H9 (cell line): ENCODE measurements at regions not wholly inside any gene's neighbourhood (a gene's known extent, or its start where the extent isn't known, plus 50 kb on each side); places are given as distances from the start of the nearest gene placed in this dataset.

ENCODE experiments used
- DNase-seq: peaks from one replicate; pipeline ENCODE4 v3.0.0-alpha.2; 2017
- H2AFZ ChIP-seq: one replicate; pipeline ENCODE4 v1.6.1; 2013; ENCODE audit warnings: mild to moderate bottlenecking, low read length, control low read depth, moderate library complexity
- H2AK5ac ChIP-seq: 2 replicates; pipeline ENCODE4 v1.6.1; 2013; ENCODE audit warnings: low read length, control low read depth, mixed read lengths; ENCODE audit not compliant: insufficient read length
- H2BK120ac ChIP-seq: one replicate; pipeline ENCODE4 v1.6.1; 2013; ENCODE audit warnings: low read depth, mild to moderate bottlenecking, low read length, control low read depth, inconsistent platforms; ENCODE audit not compliant: poor library complexity, severe bottlenecking
- H2BK12ac ChIP-seq: 2 replicates; pipeline ENCODE4 v1.6.1; 2013; ENCODE audit warnings: low read length, control low read depth, mixed read lengths, low read depth; ENCODE audit not compliant: insufficient read length
- H2BK15ac ChIP-seq: 2 replicates; pipeline ENCODE4 v1.6.1; 2013; ENCODE audit warnings: low read depth, low read length, control low read depth
- H2BK20ac ChIP-seq: one replicate; pipeline ENCODE4 v1.6.1; 2013; ENCODE audit warnings: low read depth, mild to moderate bottlenecking, low read length, control low read depth, inconsistent platforms; ENCODE audit not compliant: poor library complexity, severe bottlenecking
- H2BK5ac ChIP-seq: 2 replicates; pipeline ENCODE4 v1.6.1; 2013; ENCODE audit warnings: low read length, control low read depth, mixed read lengths; ENCODE audit not compliant: insufficient read length
- H3K14ac ChIP-seq: 2 replicates; pipeline ENCODE4 v1.6.1; 2013; ENCODE audit warnings: low read length, control low read depth; ENCODE audit not compliant: insufficient read depth
- H3K18ac ChIP-seq: 2 replicates; pipeline ENCODE4 v1.6.1; 2013; ENCODE audit warnings: low read depth, mild to moderate bottlenecking, mixed read lengths, low read length, control low read depth; ENCODE audit not compliant: insufficient read length
- H3K23ac ChIP-seq: 2 replicates; pipeline ENCODE4 v1.6.1; 2013; ENCODE audit warnings: low read length, control low read depth, mixed read lengths, low read depth; ENCODE audit not compliant: insufficient read length
- H3K23me2 ChIP-seq: 2 replicates; pipeline ENCODE4 v1.6.1; 2013; ENCODE audit warnings: low read depth, mild to moderate bottlenecking, mixed read lengths, low read length, control low read depth; ENCODE audit not compliant: insufficient read length, poor library complexity, severe bottlenecking
- H3K27ac ChIP-seq: 2 replicates; pipeline ENCODE4 v1.5.1; 2013; ENCODE audit warnings: low read length, control low read depth, mixed read lengths, low read depth; ENCODE audit not compliant: insufficient read length
- H3K27me3 ChIP-seq: 2 replicates; pipeline ENCODE4 v1.6.1; 2013; ENCODE audit warnings: low read length, control low read depth, inconsistent platforms; ENCODE audit not compliant: insufficient read depth
- H3K4ac ChIP-seq: 2 replicates; pipeline ENCODE4 v1.6.1; 2013; ENCODE audit warnings: low read depth, mild to moderate bottlenecking, control low read depth, inconsistent platforms, low read length, moderate library complexity
- H3K4me1 ChIP-seq: 2 replicates; pipeline ENCODE4 v1.6.1; 2013; ENCODE audit warnings: low read length, control low read depth, inconsistent platforms; ENCODE audit not compliant: insufficient read depth
- H3K4me2 ChIP-seq: 2 replicates; pipeline ENCODE4 v1.6.1; 2013; ENCODE audit warnings: low read length, control low read depth, mixed read lengths; ENCODE audit not compliant: insufficient read length, insufficient read depth
- H3K56ac ChIP-seq: 2 replicates; pipeline ENCODE4 v1.6.1; 2013; ENCODE audit warnings: low read depth, mild to moderate bottlenecking, mixed read lengths, low read length, control low read depth; ENCODE audit not compliant: insufficient read length
- H3K79me1 ChIP-seq: 2 replicates; pipeline ENCODE4 v1.6.1; 2013; ENCODE audit warnings: low read depth, mild to moderate bottlenecking, moderate library complexity, low read length, control low read depth, inconsistent platforms; ENCODE audit not compliant: insufficient read depth, poor library complexity, severe bottlenecking
- H3K79me2 ChIP-seq: 2 replicates; pipeline ENCODE4 v1.6.1; 2013; ENCODE audit warnings: low read length, control low read depth, inconsistent platforms; ENCODE audit not compliant: insufficient read depth
- H3K9ac ChIP-seq: 2 replicates; pipeline ENCODE4 v1.6.1; 2013; ENCODE audit warnings: low read length, control low read depth, mixed read lengths; ENCODE audit not compliant: insufficient read length; ENCODE audit errors: extremely low read depth
- H3K9me3 ChIP-seq: one replicate; pipeline ENCODE4 v1.6.1; 2013; ENCODE audit warnings: low read depth, low read length, inconsistent platforms; ENCODE audit not compliant: control insufficient read depth
- H3T11ph ChIP-seq: one replicate; pipeline ENCODE4 v1.6.1; 2013; ENCODE audit warnings: mild to moderate bottlenecking, low read length, control low read depth, inconsistent platforms
- H4K20me1 ChIP-seq: one replicate; pipeline ENCODE4 v1.6.1; 2013; ENCODE audit not compliant: control insufficient read depth, insufficient read length, insufficient read depth
- H4K5ac ChIP-seq: 2 replicates; pipeline ENCODE4 v1.6.1; 2013; ENCODE audit warnings: low read depth, mild to moderate bottlenecking, mixed read lengths, low read length, control low read depth; ENCODE audit not compliant: insufficient read length
- H4K8ac ChIP-seq: replicated peaks from 2 replicates; pipeline ENCODE4 v1.6.1; 2013; ENCODE audit warnings: low read length, control low read depth, mixed read lengths, low read depth; ENCODE audit not compliant: insufficient read length
- H4K91ac ChIP-seq: 2 replicates; pipeline ENCODE4 v1.6.1; 2013; ENCODE audit warnings: low read depth, mild to moderate bottlenecking, moderate library complexity, mixed read lengths, low read length, control low read depth; ENCODE audit not compliant: insufficient read length
- H3K27ac Mint-ChIP-seq, 3 experiments: 2 replicates in 2 of 3; 3 replicates in 1 of 3; pipeline ENCODE4 v1.8.0; 2020 to 2021; ENCODE audit warnings: mixed read lengths in 3 of 3, mild to moderate bottlenecking in 1 of 3, moderate library complexity in 1 of 3
- H3K27me3 Mint-ChIP-seq: 2 replicates; pipeline ENCODE4 v1.8.0; 2021; ENCODE audit warnings: low read depth, mild to moderate bottlenecking, moderate library complexity, mixed read lengths
- H3K36me3 Mint-ChIP-seq, 3 experiments: 2 replicates in 2 of 3; 3 replicates in 1 of 3; pipeline ENCODE4 v1.8.0; 2020 to 2021; ENCODE audit warnings: low read depth in 3 of 3, mixed read lengths in 3 of 3; ENCODE audit not compliant: insufficient read depth in 1 of 3
- H3K4me1 Mint-ChIP-seq, 2 experiments: 2 replicates each; pipeline ENCODE4 v1.8.0; 2020; ENCODE audit warnings: mixed read lengths in 2 of 2
- H3K4me3 Mint-ChIP-seq, 2 experiments: 2 replicates in 1 of 2; 3 replicates in 1 of 2; pipeline ENCODE4 v1.8.0; 2020 to 2021; ENCODE audit warnings: mild to moderate bottlenecking in 2 of 2, mixed read lengths in 2 of 2, moderate library complexity in 1 of 2
- H3K9me3 Mint-ChIP-seq, 2 experiments: 2 replicates in 1 of 2; 3 replicates in 1 of 2; pipeline ENCODE4 v1.8.0; 2020; ENCODE audit warnings: mild to moderate bottlenecking in 2 of 2, mixed read lengths in 2 of 2, moderate library complexity in 1 of 2
- WGBS: extraction: QIAGEN DNeasy Blood & Tissue Kit; methylation state at CpG from one replicate; pipeline ENCODE4 v1.1.7; 2013; ENCODE audit warnings: missing lambda C conversion rate, low lambda C conversion rate, mixed read lengths; ENCODE audit not compliant: insufficient read length; ENCODE audit errors: extremely low coverage; 5-methylcytosine and 5-hydroxymethylcytosine counted together
- TF ChIP-seq, protein P1 (sequence below): fragments of 200-600 bp; sonication (generic); conservative IDR thresholded peaks from 3 replicates; pipeline ENCODE4 v1.8.0; 2021; ENCODE audit warnings: antibody characterized with exemption, mild to moderate bottlenecking

DNA sequence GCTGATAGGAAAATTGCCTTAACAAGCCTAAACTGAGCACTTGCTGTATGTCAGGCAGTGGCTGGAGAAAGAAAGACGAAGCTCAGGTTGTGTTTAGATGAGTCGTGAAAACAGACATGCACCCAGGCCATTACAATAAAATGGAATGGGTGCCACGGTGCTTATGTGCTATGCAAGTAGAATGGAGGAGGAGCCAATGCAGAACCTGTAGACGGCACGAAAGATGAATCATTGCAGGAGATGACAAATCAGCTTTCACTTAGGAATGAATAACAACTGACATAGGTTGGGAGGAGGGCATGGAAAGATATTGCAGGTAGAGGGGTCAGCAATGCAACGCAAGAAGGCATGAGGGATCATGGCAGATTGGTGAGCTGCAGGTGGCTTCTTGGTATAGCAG is 61.2 kb upstream of the ARHGAP21 start:
- Histone ChIP-seq H3K4me1 (no peaks in the 10 kb centered on the region), H3K79me2 (no peaks in the 10 kb centered on the region)
- WGBS, result no CpG with 5 or more reads among the region's 6 CpGs

More for the DNA sequence above, 61.2 kb upstream of the ARHGAP21 start:
- H4K8ac ChIP-seq, result no peak overlapping the region
- no peaks in the 10 kb centered on the region for H3K9me3 ChIP-seq
- no peak overlapping the region for H3K27ac ChIP-seq
- H3K9ac ChIP-seq, result no peak overlapping the region
- no peak overlapping the region for H4K91ac ChIP-seq
- H3K79me1 ChIP-seq, result no peaks in the 10 kb centered on the region
- H3K23ac ChIP-seq, result no peak overlapping the region
- no peak for DNase-seq
- H4K5ac ChIP-seq, result no peak overlapping the region
- H3K4me3 Mint-ChIP-seq, result no peak overlapping the region
- H2BK20ac ChIP-seq, result no peak overlapping the region
- no peaks in the 10 kb centered on the region for H4K20me1 ChIP-seq
- no peak overlapping the region for H2AFZ ChIP-seq
- TF ChIP-seq, protein P1, sequence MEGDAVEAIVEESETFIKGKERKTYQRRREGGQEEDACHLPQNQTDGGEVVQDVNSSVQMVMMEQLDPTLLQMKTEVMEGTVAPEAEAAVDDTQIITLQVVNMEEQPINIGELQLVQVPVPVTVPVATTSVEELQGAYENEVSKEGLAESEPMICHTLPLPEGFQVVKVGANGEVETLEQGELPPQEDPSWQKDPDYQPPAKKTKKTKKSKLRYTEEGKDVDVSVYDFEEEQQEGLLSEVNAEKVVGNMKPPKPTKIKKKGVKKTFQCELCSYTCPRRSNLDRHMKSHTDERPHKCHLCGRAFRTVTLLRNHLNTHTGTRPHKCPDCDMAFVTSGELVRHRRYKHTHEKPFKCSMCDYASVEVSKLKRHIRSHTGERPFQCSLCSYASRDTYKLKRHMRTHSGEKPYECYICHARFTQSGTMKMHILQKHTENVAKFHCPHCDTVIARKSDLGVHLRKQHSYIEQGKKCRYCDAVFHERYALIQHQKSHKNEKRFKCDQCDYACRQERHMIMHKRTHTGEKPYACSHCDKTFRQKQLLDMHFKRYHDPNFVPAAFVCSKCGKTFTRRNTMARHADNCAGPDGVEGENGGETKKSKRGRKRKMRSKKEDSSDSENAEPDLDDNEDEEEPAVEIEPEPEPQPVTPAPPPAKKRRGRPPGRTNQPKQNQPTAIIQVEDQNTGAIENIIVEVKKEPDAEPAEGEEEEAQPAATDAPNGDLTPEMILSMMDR, result no peak
- no peak overlapping the region for H3K4ac ChIP-seq
- H3K27me3 Mint-ChIP-seq, result no peaks in the 10 kb centered on the region
- H2BK120ac ChIP-seq, result no peak overlapping the region
- H3K9me3 Mint-ChIP-seq, result no peaks in the 10 kb centered on the region
- no peak overlapping the region for H2BK5ac ChIP-seq
- H2AK5ac ChIP-seq, result no peak overlapping the region
- no peak overlapping the region for H3T11ph ChIP-seq
- H3K36me3 Mint-ChIP-seq, result no peaks in the 10 kb centered on the region
- no peak overlapping the region for H2BK12ac ChIP-seq
- no peaks in the 10 kb centered on the region for H3K27me3 ChIP-seq
- H2BK15ac ChIP-seq, result no peak overlapping the region
- H3K56ac ChIP-seq, result no peak overlapping the region
- H3K14ac ChIP-seq, result no peak overlapping the region; the same call in 1 of the 2 replicates
- H3K27ac Mint-ChIP-seq, result no peak overlapping the region
- H3K4me2 ChIP-seq, result no peak overlapping the region
- H3K23me2 ChIP-seq, result no peaks in the 10 kb centered on the region
- no peak overlapping the region for H3K18ac ChIP-seq
- peaks cover 0 to 1% of the 10 kb centered on the region in 2 experiments; a peak in 1 of 4 replicates for H3K4me1 Mint-ChIP-seq
